ENCODE measurements at regions not wholly inside any gene's neighbourhood (a gene's known extent, or its start where the extent isn't known, plus 50 kb on each side); places are given as distances from the start of the nearest gene placed in this dataset.

GRCh38 chr10:65415318-65415717 lies 1510.5 kb upstream of the LRRTM3 start:
- TF ChIP-seq, protein P1, sequence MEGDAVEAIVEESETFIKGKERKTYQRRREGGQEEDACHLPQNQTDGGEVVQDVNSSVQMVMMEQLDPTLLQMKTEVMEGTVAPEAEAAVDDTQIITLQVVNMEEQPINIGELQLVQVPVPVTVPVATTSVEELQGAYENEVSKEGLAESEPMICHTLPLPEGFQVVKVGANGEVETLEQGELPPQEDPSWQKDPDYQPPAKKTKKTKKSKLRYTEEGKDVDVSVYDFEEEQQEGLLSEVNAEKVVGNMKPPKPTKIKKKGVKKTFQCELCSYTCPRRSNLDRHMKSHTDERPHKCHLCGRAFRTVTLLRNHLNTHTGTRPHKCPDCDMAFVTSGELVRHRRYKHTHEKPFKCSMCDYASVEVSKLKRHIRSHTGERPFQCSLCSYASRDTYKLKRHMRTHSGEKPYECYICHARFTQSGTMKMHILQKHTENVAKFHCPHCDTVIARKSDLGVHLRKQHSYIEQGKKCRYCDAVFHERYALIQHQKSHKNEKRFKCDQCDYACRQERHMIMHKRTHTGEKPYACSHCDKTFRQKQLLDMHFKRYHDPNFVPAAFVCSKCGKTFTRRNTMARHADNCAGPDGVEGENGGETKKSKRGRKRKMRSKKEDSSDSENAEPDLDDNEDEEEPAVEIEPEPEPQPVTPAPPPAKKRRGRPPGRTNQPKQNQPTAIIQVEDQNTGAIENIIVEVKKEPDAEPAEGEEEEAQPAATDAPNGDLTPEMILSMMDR (IDR thresholded peaks at IDR 0.05): no peak
- no peak for TF ChIP-seq POLR2A (IDR thresholded peaks at IDR 0.05)

Measured in body of pancreas (tissue), 4 donors.